Stimulated activated naive CD8-positive, alpha-beta T cell treated with anti-CD3 and anti-CD28 coated beads, Interleukin-15, amount 100 ng/mL, for 72 hours (primary cell): ENCODE measurements at regions not wholly inside any gene's neighbourhood (a gene's known extent, or its start where the extent isn't known, plus 50 kb on each side); places are given as distances from the start of the nearest gene placed in this dataset.
A peak's percentile ranks its signal among the peaks of the same experiment; 100 is the strongest.
"Not testable (repeated sequence)": the region's sequence is repeated elsewhere in the genome, so short reads cannot be mapped to it uniquely, and the experiment has no call there.

Experiments used
- ATAC-seq: fragments of 150-1000 bp; cut with Tn5 transposase; 2 replicates; pipeline ENCODE4 v1.10.0; 2021; ENCODE audit warnings: mild to moderate bottlenecking, moderate library complexity
- DNase-seq, 2 donors: peaks; one replicate each; pipeline ENCODE4 v3.0.0; 2021 to 2022
- H3K27ac Mint-ChIP-seq, 2 donors: one replicate each; pipeline ENCODE4 v1.8.0; 2022; ENCODE audit warnings: mild to moderate bottlenecking in 2 of 2, mixed read lengths in 2 of 2, moderate library complexity in 2 of 2
- H3K27me3 Mint-ChIP-seq: one replicate; pipeline ENCODE4 v1.8.0; 2022; ENCODE audit warnings: mixed read lengths
- H3K4me1 Mint-ChIP-seq: one replicate; pipeline ENCODE4 v1.8.0; 2022; ENCODE audit warnings: mild to moderate bottlenecking, mixed read lengths
- H3K4me3 Mint-ChIP-seq, 2 donors: one replicate each; pipeline ENCODE4 v1.8.0; 2022; ENCODE audit warnings: mild to moderate bottlenecking in 2 of 2, mixed read lengths in 2 of 2, moderate library complexity in 1 of 2
- H3K9me3 Mint-ChIP-seq, 2 donors: one replicate each; pipeline ENCODE4 v1.8.0; 2022; ENCODE audit warnings: mixed read lengths in 2 of 2

DNA sequence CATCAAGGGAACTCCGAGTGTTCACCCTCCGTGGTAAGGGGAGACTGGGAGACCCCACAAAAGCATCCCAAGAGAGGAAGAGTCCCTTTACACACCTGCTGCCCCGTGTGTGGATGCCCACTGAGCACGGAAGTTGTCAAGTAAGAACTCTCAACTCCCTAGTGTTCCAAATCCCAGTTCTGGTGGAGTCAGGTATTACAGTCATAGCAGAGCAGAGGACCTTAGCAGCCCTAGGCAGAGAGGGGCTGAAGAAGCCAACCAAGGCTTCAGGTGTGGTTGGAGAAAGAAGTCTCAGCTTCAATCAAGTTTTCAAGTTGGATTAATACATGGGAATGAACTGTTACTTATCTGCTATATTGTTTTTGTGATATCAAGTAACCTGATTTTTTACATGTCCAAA, 512.5 kb downstream of the RNF144A start:
- DNase-seq: peak in 1 of 2 donors; percentile 41
- Mint-ChIP-seq H3K4me1 (peaks cover 55% of the 10 kb centered on the region), H3K4me3 (peak overlapping the region; percentile 89 to 94), H3K9me3 (peaks cover 14 to 18% of the 10 kb centered on the region in 2 donors), H3K27me3 (no peaks in the 10 kb centered on the region), H3K27ac (peak overlapping the region; percentile 99)
- peak; percentile 33 for ATAC-seq

DNA sequence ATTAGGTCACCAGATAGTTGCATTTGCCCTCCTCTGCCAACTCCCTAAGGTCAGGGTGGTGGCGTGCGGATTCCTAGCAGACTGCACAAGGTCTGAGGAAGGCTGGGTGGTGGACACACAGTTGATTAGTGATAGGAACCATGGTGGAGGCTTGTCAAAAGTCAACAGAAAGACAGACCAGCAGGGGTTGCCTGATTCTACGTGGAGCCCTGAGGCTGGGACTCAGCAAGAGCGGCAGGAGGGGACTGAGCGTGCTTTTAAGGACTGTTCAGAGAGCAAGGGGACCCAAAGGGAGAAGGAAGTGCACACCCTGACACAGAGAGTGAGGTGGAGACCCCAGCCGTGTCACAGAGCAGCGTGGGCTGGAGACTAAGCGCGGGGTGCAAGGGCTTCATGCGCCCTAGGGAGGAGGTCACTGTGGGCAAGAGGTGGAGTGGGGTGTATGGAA, 513.2 kb downstream of the RNF144A start:
- Mint-ChIP-seq H3K27me3 (no peaks in the 10 kb centered on the region), H3K9me3 (peaks cover 19 to 23% of the 10 kb centered on the region in 2 donors), H3K27ac (peak overlapping the region; percentile 99), H3K4me3 (peak overlapping the region; percentile 89 to 94), H3K4me1 (peaks cover 62% of the 10 kb centered on the region)
- ATAC-seq: peak; percentile 63
- peak; percentile 64 to 65 for DNase-seq

DNA sequence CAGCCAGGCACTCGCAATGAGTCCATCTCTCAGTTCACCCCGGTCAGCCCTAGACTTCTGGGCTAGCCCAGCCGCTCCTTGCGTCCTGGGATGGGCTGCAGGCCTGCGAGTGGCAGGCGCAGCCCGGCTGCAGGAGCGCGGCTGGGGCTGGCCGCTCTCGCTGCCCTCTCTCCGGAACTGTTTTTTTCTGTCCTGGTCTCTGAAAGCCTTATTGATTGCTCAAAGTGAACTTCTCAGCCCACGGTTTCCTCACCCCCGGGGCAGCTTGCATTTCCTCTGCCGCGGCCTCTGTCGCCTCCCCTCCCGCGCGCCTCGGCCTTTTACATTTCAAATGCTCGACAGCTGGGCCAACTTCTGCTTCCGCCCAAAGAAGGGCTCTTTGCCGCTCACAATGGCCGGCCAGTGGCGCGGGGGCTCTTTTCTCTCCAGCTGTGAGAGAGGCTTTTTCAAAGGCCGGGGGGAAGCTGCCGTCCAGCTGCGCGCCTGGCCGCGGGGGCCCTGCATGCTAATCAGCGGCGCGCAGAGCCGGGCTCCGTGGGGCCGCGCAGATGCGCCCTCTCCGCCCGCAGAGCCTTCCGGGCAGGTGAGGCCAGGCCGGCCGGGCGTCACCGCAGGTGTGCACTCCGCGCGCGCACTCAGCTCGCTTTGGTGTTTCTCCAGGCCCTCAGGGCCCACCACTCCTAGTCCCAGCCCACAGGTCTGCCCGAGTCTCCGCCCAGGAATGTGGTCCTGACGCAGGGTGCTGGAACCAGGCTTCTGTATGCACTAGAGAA, 513.8 kb downstream of the RNF144A start:
- peak overlapping the region; percentile 99 for H3K27ac Mint-ChIP-seq
- H3K27me3 Mint-ChIP-seq: no peaks in the 10 kb centered on the region
- peaks cover 68% of the 10 kb centered on the region for H3K4me1 Mint-ChIP-seq
- DNase-seq: peak; percentile 75 to 83
- H3K9me3 Mint-ChIP-seq: peaks cover 19 to 23% of the 10 kb centered on the region in 2 donors
- H3K4me3 Mint-ChIP-seq: peak overlapping the region; percentile 89 to 94
- ATAC-seq: peak; percentile 67

DNA sequence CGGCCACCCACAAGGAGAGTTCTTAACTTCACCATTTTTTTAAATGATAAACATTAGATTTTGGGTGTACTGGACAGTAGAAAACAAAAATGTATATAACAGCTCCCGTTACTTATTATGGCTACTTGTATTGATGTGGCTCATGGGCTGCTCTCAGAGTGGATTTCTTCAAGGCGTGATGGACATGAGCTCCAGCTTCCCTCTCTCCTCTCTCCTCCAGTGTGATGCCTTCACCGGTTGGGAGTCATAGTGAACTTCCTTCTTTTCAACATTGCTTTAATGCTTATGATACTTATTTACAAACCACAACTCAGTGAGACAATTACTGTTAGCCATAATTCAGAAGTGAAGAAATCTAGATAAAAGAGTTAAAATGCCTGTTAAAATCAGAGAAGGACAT, 515.2 kb downstream of the RNF144A start:
- no peak for DNase-seq
- Mint-ChIP-seq H3K27ac (peak overlapping the region in 1 of 2 donors; percentile 94), H3K27me3 (no peaks in the 10 kb centered on the region), H3K9me3 (peaks cover 19 to 23% of the 10 kb centered on the region in 2 donors), H3K4me3 (peak overlapping the region in 1 of 2 donors; percentile 94), H3K4me1 (peaks cover 78% of the 10 kb centered on the region)
- ATAC-seq: no peak

DNA sequence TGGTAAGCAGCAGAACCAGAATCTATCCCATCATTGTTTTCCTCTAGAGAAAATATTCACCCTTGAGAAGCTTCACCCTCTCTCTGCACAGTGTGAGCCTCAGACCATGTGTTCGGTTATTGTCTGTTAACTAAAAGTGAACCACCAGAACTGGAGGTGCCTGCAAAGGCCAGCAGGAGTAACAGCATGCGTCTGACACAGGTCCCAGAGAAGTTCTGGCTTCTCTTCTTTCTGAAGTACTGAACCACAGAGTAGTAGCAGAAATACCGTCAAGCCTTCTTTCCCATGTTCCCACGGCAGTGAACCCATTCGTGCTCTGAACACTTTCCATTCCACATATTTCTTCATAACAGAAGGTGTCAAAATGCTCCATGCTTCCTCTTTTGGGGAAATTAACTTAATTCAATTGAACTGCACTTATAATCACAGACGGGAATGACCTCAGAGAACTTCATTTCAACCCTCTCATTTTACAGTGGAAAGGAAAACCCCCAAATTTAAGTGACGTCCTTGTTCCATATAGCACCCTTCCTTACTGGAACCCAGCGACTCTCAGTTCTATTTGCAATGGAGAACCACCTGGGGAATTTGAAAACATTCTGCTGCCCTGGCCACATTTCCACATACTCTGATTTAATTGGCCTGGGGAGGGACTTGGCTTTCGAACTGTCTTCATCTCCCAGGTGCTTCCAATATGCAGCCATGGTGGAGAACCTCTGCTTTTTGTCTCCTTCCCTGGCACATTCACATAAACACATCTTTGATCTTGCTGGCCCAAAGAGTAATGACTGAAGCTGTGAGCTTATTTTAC, 519.1 kb downstream of the RNF144A start:
- ATAC-seq: peak; percentile 63
- peaks cover 72% of the 10 kb centered on the region for H3K4me1 Mint-ChIP-seq

DNA sequence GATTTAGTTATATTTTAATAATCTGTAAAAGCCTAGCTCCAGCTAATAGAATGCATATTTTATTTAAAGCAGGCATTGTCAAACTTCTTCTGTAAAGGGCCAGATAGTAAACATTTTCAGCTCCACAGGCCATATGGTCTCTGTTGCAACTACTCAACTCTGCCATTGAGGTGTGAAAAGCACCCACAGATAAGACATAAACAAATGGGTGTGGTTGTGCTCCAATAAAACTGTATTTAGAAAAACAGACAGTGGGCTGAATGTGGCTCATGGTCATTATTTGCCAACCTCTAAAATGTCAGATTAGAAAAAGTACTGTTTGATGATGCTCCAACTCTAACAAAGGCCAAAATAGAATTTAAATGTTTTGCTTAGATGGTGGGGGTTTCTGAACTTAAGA, 519.9 kb downstream of the RNF144A start:
- Mint-ChIP-seq H3K27me3 (no peaks in the 10 kb centered on the region), H3K9me3 (peaks cover 39 to 50% of the 10 kb centered on the region in 2 donors), H3K4me1 (peaks cover 73% of the 10 kb centered on the region), H3K27ac (peak overlapping the region; percentile 98 to 99), H3K4me3 (peak overlapping the region; percentile 5 to 49)
- peak in 1 of 2 donors; percentile 65 for DNase-seq
- peak; percentile 70 for ATAC-seq

More for the DNA sequence above, 519.1 kb downstream of the RNF144A start:
- DNase-seq: peak in 1 of 2 donors; percentile 63
- Mint-ChIP-seq H3K9me3 (peaks cover 35 to 42% of the 10 kb centered on the region in 2 donors), H3K4me3 (peak overlapping the region; percentile 5 to 49), H3K27ac (peak overlapping the region; percentile 98 to 99), H3K27me3 (no peaks in the 10 kb centered on the region)

DNA sequence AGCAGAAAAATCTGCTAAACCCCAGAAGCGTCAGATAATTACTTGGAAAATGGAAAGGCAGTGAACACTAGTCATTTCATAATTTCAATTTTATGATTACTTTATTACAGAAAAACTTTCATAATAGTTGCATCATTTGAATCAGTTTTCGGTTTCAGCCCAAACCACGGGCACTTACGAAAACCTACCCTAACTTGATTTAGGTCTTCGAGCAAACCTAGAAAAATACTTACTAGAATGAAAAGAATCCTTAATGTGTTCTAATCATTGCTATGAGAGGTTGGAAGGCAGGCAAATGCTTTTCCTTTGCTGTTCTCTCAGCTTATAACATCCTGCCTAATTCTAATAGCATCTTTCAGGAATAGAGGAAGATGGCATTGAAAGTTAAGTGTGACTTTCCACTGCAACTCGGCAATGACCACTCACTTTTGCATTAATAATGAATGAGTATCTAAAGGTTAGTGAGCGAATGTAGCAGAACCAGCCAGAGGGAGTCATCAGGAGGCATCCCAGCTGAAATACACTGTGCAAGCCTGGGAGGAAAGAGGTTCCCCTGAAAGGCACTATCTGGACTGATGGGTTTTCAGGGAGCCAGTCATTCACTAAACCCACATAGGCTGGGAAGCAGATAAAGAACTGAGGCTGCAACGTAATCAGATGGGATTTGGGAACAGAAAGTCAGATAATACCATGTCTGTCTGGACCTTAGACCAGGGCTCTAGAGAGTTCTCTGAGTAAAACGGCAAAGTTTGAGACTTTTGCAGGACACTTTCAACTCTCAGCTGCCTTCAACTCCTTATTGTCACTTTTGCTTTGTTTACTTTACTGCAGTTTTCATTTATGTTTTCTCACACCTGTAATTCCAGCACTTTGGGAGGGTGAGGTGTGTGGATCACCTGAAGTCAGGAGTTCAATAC, 520.8 kb downstream of the RNF144A start:
- Mint-ChIP-seq H3K9me3 (peaks cover 38 to 53% of the 10 kb centered on the region in 2 donors), H3K4me3 (peak overlapping the region; percentile 26 to 49), H3K27me3 (no peaks in the 10 kb centered on the region), H3K4me1 (peaks cover 77% of the 10 kb centered on the region), H3K27ac (peak overlapping the region; percentile 98 to 99)
- peak; percentile 51 to 72 for DNase-seq
- peak; percentile 58 for ATAC-seq

DNA sequence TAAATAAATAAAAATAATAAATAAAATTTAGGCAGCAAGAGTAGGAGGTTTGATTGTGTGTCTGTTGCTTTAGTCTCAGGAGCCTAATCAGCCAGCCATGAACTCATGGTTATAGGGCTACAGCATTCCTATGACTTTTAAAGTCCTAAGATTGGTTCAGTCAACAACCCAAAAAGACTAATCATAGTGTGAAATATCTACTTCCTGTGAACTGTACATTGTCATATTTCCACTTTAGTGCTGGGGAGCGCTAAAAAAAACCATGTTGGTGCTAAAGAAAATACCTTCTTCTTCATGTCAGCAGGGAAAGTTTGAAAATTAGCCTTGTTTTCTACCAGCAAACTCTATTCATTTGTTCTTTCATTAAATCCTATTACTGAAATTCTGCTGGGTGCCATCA, 521.6 kb downstream of the RNF144A start:
- H3K4me1 Mint-ChIP-seq: peaks cover 86% of the 10 kb centered on the region

DNA sequence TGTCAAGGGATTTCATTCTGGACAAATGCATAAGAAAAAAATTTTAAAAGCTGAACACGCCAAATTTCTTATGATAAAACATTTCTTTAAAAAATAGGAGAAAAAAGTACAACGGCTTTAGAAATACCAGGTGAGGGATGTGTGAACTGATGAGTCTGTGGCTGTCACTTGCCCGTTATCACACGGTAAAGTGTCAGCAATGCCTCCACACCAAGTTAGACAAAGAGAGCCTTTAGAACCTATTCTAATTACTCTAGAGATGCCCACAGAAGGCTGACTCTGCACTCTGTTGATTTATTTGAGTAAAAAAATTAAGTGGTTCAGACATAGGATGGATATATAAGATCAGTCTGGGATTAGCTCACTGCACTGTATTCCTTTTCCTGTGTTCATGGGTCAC, 523.8 kb downstream of the RNF144A start:
- Mint-ChIP-seq H3K27ac (peak overlapping the region in 1 of 2 donors; percentile 69), H3K27me3 (no peaks in the 10 kb centered on the region), H3K4me1 (peaks cover 87% of the 10 kb centered on the region), H3K9me3 (peaks cover 27 to 54% of the 10 kb centered on the region in 2 donors), H3K4me3 (peak overlapping the region in 1 of 2 donors; percentile 71)
- no peak for DNase-seq
- no peak for ATAC-seq

More for the DNA sequence above, 521.6 kb downstream of the RNF144A start:
- no peak for ATAC-seq
- DNase-seq: no peak
- Mint-ChIP-seq H3K9me3 (peaks cover 36 to 52% of the 10 kb centered on the region in 2 donors), H3K27ac (peak overlapping the region; percentile 89 to 98), H3K4me3 (peak overlapping the region in 1 of 2 donors; percentile 66), H3K27me3 (no peaks in the 10 kb centered on the region)

DNA sequence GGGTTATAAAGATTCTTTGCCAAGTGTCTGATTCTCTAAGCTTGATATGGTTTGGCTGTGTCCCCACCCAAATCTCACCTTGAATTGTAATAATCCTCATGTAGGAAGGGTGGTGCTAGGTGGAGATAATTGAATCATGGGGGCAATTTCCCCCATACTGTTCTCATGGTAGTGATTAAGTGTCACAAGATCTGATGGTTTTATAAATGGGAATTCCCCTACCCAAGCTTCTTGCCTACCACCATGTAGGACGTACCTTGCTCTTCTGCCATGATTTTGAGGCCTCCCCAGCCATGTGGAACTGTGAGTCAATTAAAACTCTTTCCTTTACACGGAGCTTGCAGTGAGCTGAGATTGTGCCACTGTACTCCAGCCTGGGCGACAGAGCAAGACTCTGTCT, 524.6 kb downstream of the RNF144A start:
- peak; percentile 29 for ATAC-seq
- Mint-ChIP-seq H3K4me1 (peaks cover 87% of the 10 kb centered on the region), H3K9me3 (peaks cover 27 to 54% of the 10 kb centered on the region in 2 donors), H3K4me3 (peak overlapping the region in 1 of 2 donors; percentile 71), H3K27ac (peak overlapping the region; percentile 60 to 96)
- not testable (repeated sequence) for DNase-seq, H3K27me3 Mint-ChIP-seq

DNA sequence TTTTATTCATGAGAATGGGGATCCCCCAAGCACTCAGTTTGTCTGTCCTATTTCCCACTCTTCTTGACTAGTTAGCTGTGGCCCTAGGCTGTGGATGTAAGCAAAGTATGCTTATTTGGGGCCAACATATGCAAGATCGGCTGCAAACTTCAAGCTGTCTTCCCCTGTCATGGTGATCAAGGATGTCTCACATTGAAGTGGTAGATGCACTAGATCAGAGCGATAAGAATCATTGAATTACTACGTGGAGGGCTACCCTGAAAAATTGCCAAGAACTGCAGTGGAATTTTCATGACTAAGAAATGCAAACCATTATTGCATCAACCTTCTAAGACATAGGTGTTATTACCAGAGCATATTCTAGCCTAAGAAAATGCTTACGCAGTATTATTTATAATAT, 527.4 kb downstream of the RNF144A start:
- Mint-ChIP-seq H3K27ac (peak overlapping the region; percentile 88 to 97), H3K27me3 (no peaks in the 10 kb centered on the region), H3K4me3 (peak overlapping the region; percentile 59 to 74), H3K9me3 (peaks cover 26 to 56% of the 10 kb centered on the region in 2 donors), H3K4me1 (peaks cover 84% of the 10 kb centered on the region)
- ATAC-seq (peak; percentile 87), DNase-seq (peak in 1 of 2 donors; percentile 55)

DNA sequence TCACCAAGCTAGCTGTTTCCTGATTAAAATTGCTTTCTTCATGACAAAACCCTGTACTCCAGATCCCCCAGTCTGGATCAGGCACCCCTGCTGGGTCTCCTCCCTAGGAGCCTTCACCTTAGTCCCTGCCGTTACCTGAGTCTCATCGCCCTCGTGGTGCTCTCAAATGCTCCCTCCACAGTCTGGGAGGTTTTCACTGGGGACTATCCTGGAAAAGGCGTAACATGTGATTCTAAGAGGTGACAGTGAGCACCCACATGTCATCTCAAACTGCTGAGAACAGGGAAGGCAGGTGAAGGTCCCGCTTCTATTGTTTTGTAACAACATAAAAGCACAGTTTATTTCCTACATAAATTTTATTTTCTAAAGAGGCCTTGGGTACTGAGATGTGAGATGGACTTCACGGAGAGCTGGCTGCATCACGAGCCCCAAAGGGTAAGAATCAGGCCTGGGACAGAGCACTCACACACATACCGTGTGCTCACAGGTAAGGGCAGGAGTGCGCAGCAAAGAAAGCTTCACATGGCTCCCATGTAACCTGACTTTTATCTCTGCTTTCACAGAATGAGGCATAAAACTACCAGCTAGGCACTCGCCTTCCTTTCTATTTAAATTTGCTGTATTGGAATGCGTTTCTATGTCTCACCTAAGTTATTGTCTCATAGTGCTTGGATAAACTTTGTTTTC, 531.5 kb downstream of the RNF144A start:
- Mint-ChIP-seq H3K27ac (peak overlapping the region; percentile 99), H3K9me3 (peaks cover 6 to 33% of the 10 kb centered on the region in 2 donors), H3K4me1 (peaks cover 91% of the 10 kb centered on the region), H3K27me3 (no peaks in the 10 kb centered on the region), H3K4me3 (peak overlapping the region in 1 of 2 donors; percentile 44)
- DNase-seq (no peak), ATAC-seq (no peak)

DNA sequence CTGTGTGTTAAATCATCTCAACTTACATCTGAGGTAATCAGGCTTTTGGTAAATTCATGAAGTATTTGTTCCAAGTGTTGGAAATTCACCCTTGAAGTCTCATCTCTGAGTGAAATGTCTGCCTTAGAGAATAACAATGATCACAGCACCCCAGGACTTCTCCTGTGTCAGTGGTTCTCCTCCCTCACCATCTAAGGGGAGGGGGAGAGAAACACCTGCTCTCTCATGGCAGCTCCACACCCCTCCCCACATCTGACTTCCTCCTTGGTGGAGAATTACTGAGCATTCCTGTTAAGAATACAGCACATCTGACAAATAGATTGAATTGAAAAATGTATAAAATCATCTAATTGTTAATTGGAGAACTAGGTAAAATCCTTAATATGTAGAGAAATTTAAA, 532.1 kb downstream of the RNF144A start:
- DNase-seq (no peak), ATAC-seq (no peak)
- no peaks in the 10 kb centered on the region for H3K27me3 Mint-ChIP-seq
- H3K4me3 Mint-ChIP-seq: peak overlapping the region; percentile 29 to 44
- H3K27ac Mint-ChIP-seq: peak overlapping the region; percentile 99
- peaks cover 4 to 27% of the 10 kb centered on the region in 2 donors for H3K9me3 Mint-ChIP-seq
- peaks cover 91% of the 10 kb centered on the region for H3K4me1 Mint-ChIP-seq

DNA sequence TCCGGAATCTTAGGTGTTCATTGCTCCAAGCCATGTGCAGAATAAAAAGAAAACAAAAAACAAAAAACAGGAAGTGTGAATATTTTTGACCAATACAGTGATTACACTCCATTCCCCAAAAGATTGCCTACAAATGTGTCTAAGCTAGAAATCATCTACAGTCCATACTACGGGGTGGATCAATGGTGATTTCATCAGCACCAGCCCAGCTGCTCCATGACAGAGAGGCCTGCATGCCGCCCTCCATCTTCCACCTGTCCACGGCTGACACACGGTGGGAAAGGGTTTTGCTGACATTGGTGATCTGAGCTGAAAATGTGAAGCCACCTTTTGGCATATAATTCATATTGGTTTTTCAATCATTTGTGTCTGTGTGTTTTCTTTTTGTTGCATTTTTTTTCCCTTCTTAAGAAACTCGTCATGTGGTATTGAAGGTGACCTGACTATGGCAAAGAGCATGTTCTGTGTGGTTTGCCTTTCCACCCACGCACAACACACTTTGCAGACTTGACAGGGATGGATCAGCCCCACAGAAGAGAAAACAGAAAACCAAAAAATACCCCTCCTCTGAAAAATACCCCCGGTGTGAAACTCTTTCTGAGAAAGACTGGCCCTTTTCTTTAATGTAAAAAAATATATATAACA, 533.1 kb downstream of the RNF144A start:
- peak; percentile 80 to 89 for DNase-seq
- peaks cover 0 to 21% of the 10 kb centered on the region in 2 donors for H3K9me3 Mint-ChIP-seq
- H3K4me3 Mint-ChIP-seq: peak overlapping the region; percentile 27 to 93
- H3K27me3 Mint-ChIP-seq: no peaks in the 10 kb centered on the region
- peak; percentile 81 for ATAC-seq
- peak overlapping the region; percentile 99 for H3K27ac Mint-ChIP-seq
- peaks cover 93% of the 10 kb centered on the region for H3K4me1 Mint-ChIP-seq
